Upper lobe of left lung (tissue), 4 donors: ENCODE measurements at regions not wholly inside any gene's neighbourhood (a gene's known extent, or its start where the extent isn't known, plus 50 kb on each side); places are given as distances from the start of the nearest gene placed in this dataset.

Experiments used
- EP300 ChIP-seq, 4 donors: sonication (generic); formaldehyde crosslinking; IDR thresholded peaks; one replicate each; pipeline ENCODE4 v1.5.1; 2017; ENCODE audit warnings: antibody characterized with exemption in 4 of 4, control low read depth in 2 of 4
- POLR2A ChIP-seq, 4 donors: fragments of 450-650 bp; IDR thresholded peaks; one replicate each; pipeline ENCODE4 v1.5.1; 2016 to 2017; ENCODE audit warnings: antibody characterized with exemption in 4 of 4, mild to moderate bottlenecking in 2 of 4
- POLR2AphosphoS5 ChIP-seq, 2 donors: sonication (generic); formaldehyde crosslinking; IDR thresholded peaks; one replicate each; pipeline ENCODE4 v1.5.1; 2017; ENCODE audit warnings: antibody characterized with exemption in 2 of 2
- TF ChIP-seq, protein P1 (sequence below), 6 experiments: fragments of 450-650 bp in 4 of 6; fragments of 200-600 bp in 2 of 6; sonication (generic) in 2 of 6; IDR thresholded peaks; one replicate each; pipeline ENCODE4 v1.5.1; 2016 to 2019; ENCODE audit warnings: antibody characterized with exemption in 6 of 6

DNA sequence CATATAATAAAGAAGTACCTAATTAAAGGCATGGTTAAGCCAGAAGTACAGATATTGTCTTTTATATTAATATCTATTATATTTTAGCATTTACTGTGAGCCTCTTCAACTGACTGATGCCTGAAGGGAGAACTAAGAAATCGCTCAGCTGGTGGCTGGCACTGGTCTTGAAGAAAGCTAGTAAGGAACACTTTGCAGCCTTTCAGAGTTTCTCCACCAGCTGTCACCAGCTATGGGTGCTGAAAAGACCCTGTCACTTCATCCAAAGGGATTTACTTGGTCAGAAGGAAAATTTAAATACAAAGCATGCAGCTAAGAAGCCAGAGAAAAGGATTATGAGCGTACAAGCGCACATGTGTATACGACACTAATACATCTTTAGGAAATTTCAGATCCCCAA is 525.9 kb downstream of the TMEM182 start:
- TF ChIP-seq POLR2AphosphoS5 (IDR thresholded peaks at IDR 0.05) (no peak), POLR2A (IDR thresholded peaks at IDR 0.05) (no peak), EP300 (IDR thresholded peaks at IDR 0.05) (no peak)
- TF ChIP-seq, protein P1, sequence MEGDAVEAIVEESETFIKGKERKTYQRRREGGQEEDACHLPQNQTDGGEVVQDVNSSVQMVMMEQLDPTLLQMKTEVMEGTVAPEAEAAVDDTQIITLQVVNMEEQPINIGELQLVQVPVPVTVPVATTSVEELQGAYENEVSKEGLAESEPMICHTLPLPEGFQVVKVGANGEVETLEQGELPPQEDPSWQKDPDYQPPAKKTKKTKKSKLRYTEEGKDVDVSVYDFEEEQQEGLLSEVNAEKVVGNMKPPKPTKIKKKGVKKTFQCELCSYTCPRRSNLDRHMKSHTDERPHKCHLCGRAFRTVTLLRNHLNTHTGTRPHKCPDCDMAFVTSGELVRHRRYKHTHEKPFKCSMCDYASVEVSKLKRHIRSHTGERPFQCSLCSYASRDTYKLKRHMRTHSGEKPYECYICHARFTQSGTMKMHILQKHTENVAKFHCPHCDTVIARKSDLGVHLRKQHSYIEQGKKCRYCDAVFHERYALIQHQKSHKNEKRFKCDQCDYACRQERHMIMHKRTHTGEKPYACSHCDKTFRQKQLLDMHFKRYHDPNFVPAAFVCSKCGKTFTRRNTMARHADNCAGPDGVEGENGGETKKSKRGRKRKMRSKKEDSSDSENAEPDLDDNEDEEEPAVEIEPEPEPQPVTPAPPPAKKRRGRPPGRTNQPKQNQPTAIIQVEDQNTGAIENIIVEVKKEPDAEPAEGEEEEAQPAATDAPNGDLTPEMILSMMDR (IDR thresholded peaks at IDR 0.05) = no peak
